ENCODE measurements at regions not wholly inside any gene's neighbourhood (a gene's known extent, or its start where the extent isn't known, plus 50 kb on each side); places are given as distances from the start of the nearest gene placed in this dataset.

GRCh38 chr5:4876804-4877203 lies 263.3 kb upstream of the ADAMTS16 start:
- Histone ChIP-seq H2AFZ (ENCODE audit: low read depth, low read length) (no peak overlapping the region), H3K4me1 (ENCODE audit: insufficient read depth, low read length) (no peaks in the 10 kb centered on the region), H3K4me2 (ENCODE audit: low read length) (no peak overlapping the region), H3K27me3 (ENCODE audit: insufficient read depth, low read length) (peaks cover 6% of the 10 kb centered on the region), H3K4me3 (ENCODE audit: insufficient read depth, low read depth, low read length) (no peak overlapping the region), H3K9me3 (ENCODE audit: insufficient read depth, low read depth, low read length) (no peaks in the 10 kb centered on the region), H4K20me1 (ENCODE audit: insufficient read depth, low read length) (no peaks in the 10 kb centered on the region), H3K27ac (ENCODE audit: low read depth, low read length) (no peak overlapping the region), H3K36me3 (ENCODE audit: insufficient read depth, low read length) (no peaks in the 10 kb centered on the region), H3K9ac (ENCODE audit: low read length) (no peak overlapping the region), H3K79me2 (ENCODE audit: insufficient read depth, low read length) (no peaks in the 10 kb centered on the region)
- Mint-ChIP-seq H3K9me3 (ENCODE audit: unreplicated experiment) (peaks cover 4% of the 10 kb centered on the region), H3K4me1 (ENCODE audit: low read depth, unreplicated experiment) (peaks cover 5% of the 10 kb centered on the region), H3K36me3 (ENCODE audit: low read depth, unreplicated experiment) (peaks cover 2% of the 10 kb centered on the region), H3K27me3 (ENCODE audit: low read depth, unreplicated experiment) (no peaks in the 10 kb centered on the region), H3K27ac (ENCODE audit: unreplicated experiment) (no peak overlapping the region), H3K4me3 (ENCODE audit: unreplicated experiment) (no peak overlapping the region)
- no peak for FAIRE-seq
- TF ChIP-seq CTCF (IDR thresholded peaks at IDR 0.05; ENCODE audit: insufficient read depth, low read depth, low read length), result no peak
- TF ChIP-seq EZH2 (IDR thresholded peaks at IDR 0.05; ENCODE audit: insufficient read depth, low read length), result no peak
- no peak for DNase-seq (ENCODE audit: low read depth)

DNA sequence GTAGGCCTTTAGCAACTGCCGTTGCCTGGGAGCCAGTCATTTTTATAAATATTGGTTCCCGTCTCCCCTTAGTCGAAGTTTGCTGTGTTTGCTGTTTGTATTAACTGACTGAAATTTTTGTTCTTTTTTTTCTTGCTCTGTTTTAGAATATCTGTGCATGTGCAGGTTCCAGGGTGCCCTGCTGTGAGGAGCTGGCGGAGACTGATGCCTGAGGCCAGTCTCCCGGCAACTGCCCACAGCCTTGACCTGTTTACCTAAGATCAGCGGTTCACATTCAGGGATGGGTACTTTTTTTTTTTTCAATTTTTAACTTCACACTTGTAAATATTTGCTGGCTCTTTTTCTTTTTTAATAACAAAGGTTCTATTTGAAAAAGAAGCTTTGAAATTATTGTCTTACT lies 262.6 kb upstream of the ADAMTS16 start:
- Mint-ChIP-seq H3K4me1 (ENCODE audit: low read depth, unreplicated experiment) (peaks cover 5% of the 10 kb centered on the region), H3K4me3 (ENCODE audit: unreplicated experiment) (no peak overlapping the region), H3K9me3 (ENCODE audit: unreplicated experiment) (peaks cover 4% of the 10 kb centered on the region), H3K36me3 (ENCODE audit: low read depth, unreplicated experiment) (peaks cover 2% of the 10 kb centered on the region), H3K27me3 (ENCODE audit: low read depth, unreplicated experiment) (peaks cover 3% of the 10 kb centered on the region), H3K27ac (ENCODE audit: unreplicated experiment) (no peak overlapping the region)
- no peak overlapping the region for H2AFZ ChIP-seq (ENCODE audit: low read depth, low read length)
- no peaks in the 10 kb centered on the region for H3K36me3 ChIP-seq (ENCODE audit: insufficient read depth, low read length)
- H4K20me1 ChIP-seq (ENCODE audit: insufficient read depth, low read length), result no peaks in the 10 kb centered on the region
- H3K4me1 ChIP-seq (ENCODE audit: insufficient read depth, low read length), result no peaks in the 10 kb centered on the region
- H3K27me3 ChIP-seq (ENCODE audit: insufficient read depth, low read length), result peaks cover 6% of the 10 kb centered on the region
- H3K9ac ChIP-seq (ENCODE audit: low read length), result no peak overlapping the region
- no peak overlapping the region for H3K27ac ChIP-seq (ENCODE audit: low read depth, low read length)
- DNase-seq (ENCODE audit: low read depth) (no peak), FAIRE-seq (no peak)
- no peak overlapping the region for H3K4me3 ChIP-seq (ENCODE audit: insufficient read depth, low read depth, low read length)
- no peak for TF ChIP-seq EZH2 (IDR thresholded peaks at IDR 0.05; ENCODE audit: insufficient read depth, low read length)
- no peak for TF ChIP-seq CTCF (IDR thresholded peaks at IDR 0.05; ENCODE audit: insufficient read depth, low read depth, low read length)
- H3K4me2 ChIP-seq (ENCODE audit: low read length), result no peak overlapping the region
- H3K9me3 ChIP-seq (ENCODE audit: insufficient read depth, low read depth, low read length), result no peaks in the 10 kb centered on the region
- no peaks in the 10 kb centered on the region for H3K79me2 ChIP-seq (ENCODE audit: insufficient read depth, low read length)

DNA sequence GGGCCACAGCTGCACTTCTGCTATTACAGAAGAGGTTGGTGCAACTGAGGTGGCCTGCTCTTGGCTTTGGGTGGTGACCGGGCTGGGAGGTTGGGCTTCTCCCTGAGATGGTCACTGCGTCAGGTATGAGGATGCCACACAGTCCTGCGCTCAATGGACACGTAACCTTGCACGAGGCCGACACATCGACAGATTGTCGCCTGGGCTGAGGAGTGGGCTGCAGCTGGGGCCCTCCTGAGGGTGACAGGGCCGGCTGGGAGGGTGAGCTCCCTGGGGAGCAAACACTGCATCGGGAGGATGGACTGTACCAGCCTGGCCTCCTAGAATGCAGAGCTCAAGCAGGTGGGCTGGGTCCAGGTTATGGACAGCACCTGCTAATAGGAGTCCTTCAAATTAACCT lies 261.1 kb upstream of the ADAMTS16 start:
- peaks cover 3% of the 10 kb centered on the region for H3K27me3 Mint-ChIP-seq (ENCODE audit: low read depth, unreplicated experiment)
- peaks cover 2% of the 10 kb centered on the region for H3K36me3 Mint-ChIP-seq (ENCODE audit: low read depth, unreplicated experiment)
- no peak for DNase-seq (ENCODE audit: low read depth)
- no peak for FAIRE-seq
- Histone ChIP-seq H2AFZ (ENCODE audit: low read depth, low read length) (no peak overlapping the region), H3K36me3 (ENCODE audit: insufficient read depth, low read length) (no peaks in the 10 kb centered on the region), H3K27ac (ENCODE audit: low read depth, low read length) (no peak overlapping the region), H3K4me2 (ENCODE audit: low read length) (no peak overlapping the region), H3K9ac (ENCODE audit: low read length) (no peak overlapping the region), H3K4me3 (ENCODE audit: insufficient read depth, low read depth, low read length) (no peak overlapping the region), H3K4me1 (ENCODE audit: insufficient read depth, low read length) (no peaks in the 10 kb centered on the region), H3K27me3 (ENCODE audit: insufficient read depth, low read length) (peaks cover 3% of the 10 kb centered on the region), H3K79me2 (ENCODE audit: insufficient read depth, low read length) (no peaks in the 10 kb centered on the region), H4K20me1 (ENCODE audit: insufficient read depth, low read length) (no peaks in the 10 kb centered on the region), H3K9me3 (ENCODE audit: insufficient read depth, low read depth, low read length) (no peaks in the 10 kb centered on the region)
- no peak overlapping the region for H3K27ac Mint-ChIP-seq (ENCODE audit: unreplicated experiment)
- H3K9me3 Mint-ChIP-seq (ENCODE audit: unreplicated experiment), result peaks cover 2% of the 10 kb centered on the region
- H3K4me3 Mint-ChIP-seq (ENCODE audit: unreplicated experiment), result no peak overlapping the region
- TF ChIP-seq EZH2 (IDR thresholded peaks at IDR 0.05; ENCODE audit: insufficient read depth, low read length), result no peak
- TF ChIP-seq CTCF (IDR thresholded peaks at IDR 0.05; ENCODE audit: insufficient read depth, low read depth, low read length), result no peak
- H3K4me1 Mint-ChIP-seq (ENCODE audit: low read depth, unreplicated experiment), result peaks cover 5% of the 10 kb centered on the region
